ENCODE measurements at regions not wholly inside any gene's neighbourhood (a gene's known extent, or its start where the extent isn't known, plus 50 kb on each side); places are given as distances from the start of the nearest gene placed in this dataset.

DNA sequence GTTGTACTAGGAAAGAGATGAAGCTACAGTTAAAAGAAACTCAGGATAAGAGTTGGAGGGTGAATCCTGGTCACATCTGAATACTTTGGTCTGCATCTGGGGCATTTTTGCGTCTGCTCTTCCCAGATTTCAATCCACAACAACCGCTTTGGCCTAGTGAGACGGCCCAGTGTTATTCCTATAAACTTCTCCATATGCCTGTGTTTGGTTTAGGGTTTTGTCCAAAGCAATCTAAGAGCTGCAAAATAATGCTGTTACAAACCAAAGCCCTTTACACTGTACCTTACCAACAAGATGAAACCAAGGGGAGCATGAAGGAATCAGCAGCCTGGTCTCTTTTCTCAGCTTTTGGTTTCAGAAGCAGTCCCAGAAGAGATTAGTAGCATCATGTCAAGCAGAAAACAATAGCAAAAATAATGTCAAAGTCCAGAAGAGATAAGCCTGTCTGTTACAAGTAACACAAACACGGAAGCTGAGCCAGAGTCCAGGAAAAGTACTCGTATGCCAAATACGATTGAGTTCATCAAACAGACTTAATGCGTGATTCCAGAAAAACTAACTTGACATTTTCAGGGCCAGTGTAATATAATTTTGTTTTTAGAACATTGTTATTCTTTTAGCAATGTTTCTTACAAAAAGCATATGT, 379.9 kb upstream of the ACO1 start:
- Histone ChIP-seq H3K36me3 (no peaks in the 10 kb centered on the region), H3K27me3 (no peaks in the 10 kb centered on the region), H3K9me3 (no peaks in the 10 kb centered on the region), H3K27ac (replicated peaks in 1 of 4) (no peak overlapping the region), H3K4me3 (no peak overlapping the region), H3K4me1 (no peaks in the 10 kb centered on the region)
- 70% methylated on average over 7 of the region's 7 CpGs for whole genome bisulfite sequencing
- TF ChIP-seq EP300 (IDR thresholded peaks at IDR 0.05), result no peak
- TF ChIP-seq POLR2AphosphoS5 (IDR thresholded peaks at IDR 0.05), result no peak
- no peak for TF ChIP-seq POLR2A (IDR thresholded peaks at IDR 0.05; ENCODE audit: low read depth)
- TF ChIP-seq, protein P1, sequence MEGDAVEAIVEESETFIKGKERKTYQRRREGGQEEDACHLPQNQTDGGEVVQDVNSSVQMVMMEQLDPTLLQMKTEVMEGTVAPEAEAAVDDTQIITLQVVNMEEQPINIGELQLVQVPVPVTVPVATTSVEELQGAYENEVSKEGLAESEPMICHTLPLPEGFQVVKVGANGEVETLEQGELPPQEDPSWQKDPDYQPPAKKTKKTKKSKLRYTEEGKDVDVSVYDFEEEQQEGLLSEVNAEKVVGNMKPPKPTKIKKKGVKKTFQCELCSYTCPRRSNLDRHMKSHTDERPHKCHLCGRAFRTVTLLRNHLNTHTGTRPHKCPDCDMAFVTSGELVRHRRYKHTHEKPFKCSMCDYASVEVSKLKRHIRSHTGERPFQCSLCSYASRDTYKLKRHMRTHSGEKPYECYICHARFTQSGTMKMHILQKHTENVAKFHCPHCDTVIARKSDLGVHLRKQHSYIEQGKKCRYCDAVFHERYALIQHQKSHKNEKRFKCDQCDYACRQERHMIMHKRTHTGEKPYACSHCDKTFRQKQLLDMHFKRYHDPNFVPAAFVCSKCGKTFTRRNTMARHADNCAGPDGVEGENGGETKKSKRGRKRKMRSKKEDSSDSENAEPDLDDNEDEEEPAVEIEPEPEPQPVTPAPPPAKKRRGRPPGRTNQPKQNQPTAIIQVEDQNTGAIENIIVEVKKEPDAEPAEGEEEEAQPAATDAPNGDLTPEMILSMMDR (IDR thresholded peaks at IDR 0.05), result no peak
- DNase-seq (ENCODE audit: extremely low spot score), result no peak
- intact Hi-C loops (cut with DNase I), result no loop called here

DNA sequence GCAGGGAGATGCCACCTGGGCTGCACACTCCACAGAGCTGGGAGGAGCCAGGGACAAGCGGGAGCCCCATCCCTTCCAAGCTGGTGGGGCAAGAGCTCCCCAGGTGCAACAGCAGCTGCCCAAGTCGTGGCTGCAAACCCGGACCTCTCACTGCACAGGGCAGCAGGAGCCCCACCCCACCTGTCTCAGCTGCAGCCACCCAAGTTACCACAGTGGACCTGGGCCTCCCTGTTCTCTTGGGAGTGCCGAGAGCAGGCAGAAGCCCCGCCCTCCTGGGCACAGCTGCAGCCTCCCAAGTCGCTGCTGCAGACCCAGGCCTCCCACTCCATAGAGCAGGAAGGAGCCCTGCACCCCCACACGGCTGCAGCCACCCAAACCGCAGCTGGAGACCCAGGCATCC, 374.1 kb upstream of the ACO1 start:
- intact Hi-C loops (cut with DNase I), result no loop called here
- no peak for DNase-seq (ENCODE audit: extremely low spot score)

DNA sequence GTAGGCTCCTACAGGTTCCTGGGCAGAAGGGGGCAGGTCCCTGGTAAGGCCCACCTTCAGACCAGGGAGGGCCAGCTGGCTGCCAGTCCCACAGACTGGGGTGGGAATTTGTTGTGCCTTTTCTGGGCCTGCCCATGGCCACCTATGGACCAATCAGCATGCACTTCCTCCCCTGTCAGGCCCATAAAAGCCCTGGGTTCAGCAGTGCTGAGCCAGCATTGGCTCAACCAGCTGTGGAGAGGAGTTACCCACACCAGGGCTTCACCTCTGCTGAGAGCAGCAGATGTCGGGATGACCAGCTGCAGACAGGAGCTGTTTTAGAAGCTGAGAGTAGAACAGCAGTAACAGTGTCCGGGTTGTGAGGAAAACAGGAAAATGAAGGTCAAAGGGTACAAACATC, 373.4 kb upstream of the ACO1 start:
- TF ChIP-seq EP300 (IDR thresholded peaks at IDR 0.05) (no peak), POLR2A (IDR thresholded peaks at IDR 0.05; ENCODE audit: low read depth) (no peak), POLR2AphosphoS5 (IDR thresholded peaks at IDR 0.05) (no peak)
- TF ChIP-seq, protein P1 (IDR thresholded peaks at IDR 0.05), result no peak
- intact Hi-C loops (cut with DNase I), result no loop called here
- H3K4me3 ChIP-seq, result no peak overlapping the region

More for the DNA sequence above, 374.1 kb upstream of the ACO1 start:
- WGBS, result 84% methylated on average over 4 of the region's 8 CpGs
- H3K27ac ChIP-seq (replicated peaks in 1 of 4), result no peak overlapping the region
- H3K4me3 ChIP-seq, result no peak overlapping the region
- TF ChIP-seq, protein P1 (IDR thresholded peaks at IDR 0.05), result no peak
- TF ChIP-seq POLR2AphosphoS5 (IDR thresholded peaks at IDR 0.05), result no peak
- TF ChIP-seq EP300 (IDR thresholded peaks at IDR 0.05), result no peak
- no peak for TF ChIP-seq POLR2A (IDR thresholded peaks at IDR 0.05; ENCODE audit: low read depth)
- H3K27me3 ChIP-seq, result no peaks in the 10 kb centered on the region
- H3K9me3 ChIP-seq, result no peaks in the 10 kb centered on the region
- no peaks in the 10 kb centered on the region for H3K36me3 ChIP-seq
- no peaks in the 10 kb centered on the region for H3K4me1 ChIP-seq

DNA sequence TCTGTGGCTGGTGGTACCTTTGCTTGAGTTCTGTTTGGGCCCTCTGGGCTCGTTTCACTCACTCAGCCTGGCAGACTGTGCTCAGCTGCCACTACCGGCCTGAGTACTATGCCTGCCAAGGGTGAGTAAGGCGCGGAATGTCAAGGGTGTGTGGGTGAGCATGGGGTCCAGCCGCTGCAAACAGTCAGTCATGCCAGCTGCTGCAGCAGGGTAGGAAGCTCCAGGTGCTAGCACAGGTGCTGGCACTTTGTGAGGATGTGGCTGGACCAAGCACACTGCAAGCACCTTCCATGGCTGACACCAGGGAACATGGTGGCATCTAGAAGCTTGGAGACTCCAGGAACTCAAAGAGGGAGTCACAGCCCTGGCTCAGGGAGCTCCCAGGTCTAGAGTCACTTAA, 368.6 kb upstream of the ACO1 start:
- intact Hi-C loops (cut with DNase I), result no loop called here
- Histone ChIP-seq H3K4me1 (no peaks in the 10 kb centered on the region), H3K27ac (replicated peaks in 1 of 4) (no peak overlapping the region), H3K4me3 (no peak overlapping the region), H3K36me3 (no peaks in the 10 kb centered on the region), H3K9me3 (no peaks in the 10 kb centered on the region), H3K27me3 (no peaks in the 10 kb centered on the region)
- WGBS, result 88% methylated on average over 5 of the region's 5 CpGs
- no peak for DNase-seq (ENCODE audit: extremely low spot score)
- TF ChIP-seq POLR2A (IDR thresholded peaks at IDR 0.05; ENCODE audit: low read depth), result no peak
- no peak for TF ChIP-seq EP300 (IDR thresholded peaks at IDR 0.05)
- no peak for TF ChIP-seq POLR2AphosphoS5 (IDR thresholded peaks at IDR 0.05)
- TF ChIP-seq, protein P1 (IDR thresholded peaks at IDR 0.05), result no peak

More for the DNA sequence above, 373.4 kb upstream of the ACO1 start:
- no peaks in the 10 kb centered on the region for H3K4me1 ChIP-seq
- WGBS, result 53% methylated on average over 2 of the region's 2 CpGs
- no peaks in the 10 kb centered on the region for H3K27me3 ChIP-seq
- no peak for DNase-seq (ENCODE audit: extremely low spot score)
- no peak overlapping the region for H3K27ac ChIP-seq (replicated peaks in 1 of 4)
- no peaks in the 10 kb centered on the region for H3K36me3 ChIP-seq
- no peaks in the 10 kb centered on the region for H3K9me3 ChIP-seq

DNA sequence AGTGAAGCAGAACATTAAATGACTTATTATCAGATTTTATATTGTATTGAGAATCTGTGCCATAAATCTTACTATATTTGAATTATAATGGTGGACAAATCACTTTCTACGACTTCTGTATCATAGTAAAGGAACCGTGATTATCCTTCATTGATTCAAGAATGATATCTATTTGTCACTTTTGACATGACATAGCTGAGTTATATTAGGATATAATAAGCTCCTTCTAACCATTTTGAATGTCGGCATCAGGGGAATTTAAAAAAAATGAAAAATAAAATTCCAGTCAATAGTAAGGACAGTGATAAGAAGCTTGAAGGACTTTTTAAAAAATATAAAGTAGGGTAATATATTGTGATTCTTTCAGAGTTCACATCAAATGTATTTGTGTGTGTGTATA, 338.9 kb upstream of the ACO1 start:
- H3K27ac ChIP-seq (replicated peaks in 1 of 4), result no peak overlapping the region
- 88% methylated on average over 3 of the region's 3 CpGs for WGBS
- TF ChIP-seq, protein P1 (IDR thresholded peaks at IDR 0.05), result no peak
- TF ChIP-seq POLR2AphosphoS5 (IDR thresholded peaks at IDR 0.05) (no peak), POLR2A (IDR thresholded peaks at IDR 0.05; ENCODE audit: low read depth) (no peak), EP300 (IDR thresholded peaks at IDR 0.05) (no peak)
- no peaks in the 10 kb centered on the region for H3K4me1 ChIP-seq
- H3K9me3 ChIP-seq, result no peaks in the 10 kb centered on the region
- no peak overlapping the region for H3K4me3 ChIP-seq
- H3K36me3 ChIP-seq, result no peaks in the 10 kb centered on the region
- intact Hi-C loops (cut with DNase I), result no loop called here
- H3K27me3 ChIP-seq, result no peaks in the 10 kb centered on the region
- no peak for DNase-seq (ENCODE audit: extremely low spot score)

All from esophagus muscularis mucosa (tissue), 4 donors.